ENCODE measurements at regions not wholly inside any gene's neighbourhood (a gene's known extent, or its start where the extent isn't known, plus 50 kb on each side); places are given as distances from the start of the nearest gene placed in this dataset.

- 71 to 78% methylated on average over 7 of the region's 7 CpGs for WGBS, 2 donors
- Histone ChIP-seq H3K4me1 (no peaks in the 10 kb centered on the region), H3K36me3 (no peaks in the 10 kb centered on the region), H3K27me3 (no peaks in the 10 kb centered on the region), H3K4me3 (no peak overlapping the region), H3K9me3 (no peaks in the 10 kb centered on the region), H3K27ac (no peak overlapping the region)
- no peak for TF ChIP-seq EP300 (IDR thresholded peaks at IDR 0.05)
- no peak for TF ChIP-seq CTCF (IDR thresholded peaks at IDR 0.05)
- no peak for TF ChIP-seq POLR2A (IDR thresholded peaks at IDR 0.05)
- DNase-seq (ENCODE audit: low spot score in 2 of 2): no peak
These were observed 447.4 kb upstream of the TRIB2 start for GRCh38 chr2:12269041-12269972.

GRCh38 chr2:12270876-12271588 is 445.7 kb upstream of the TRIB2 start:
- no peak for DNase-seq (ENCODE audit: low spot score in 2 of 2)
- 65 to 66% methylated on average over 4 of the region's 4 CpGs for WGBS, 2 donors
- H3K9me3 ChIP-seq: no peaks in the 10 kb centered on the region
- no peaks in the 10 kb centered on the region for H3K4me1 ChIP-seq
- H3K27ac ChIP-seq: no peak overlapping the region
- H3K27me3 ChIP-seq: no peaks in the 10 kb centered on the region
- no peaks in the 10 kb centered on the region for H3K36me3 ChIP-seq
- no peak overlapping the region for H3K4me3 ChIP-seq
- TF ChIP-seq CTCF (IDR thresholded peaks at IDR 0.05): no peak
- no peak for TF ChIP-seq EP300 (IDR thresholded peaks at IDR 0.05)
- TF ChIP-seq POLR2A (IDR thresholded peaks at IDR 0.05): no peak

GRCh38 chr2:12271589-12271984 is 445.1 kb upstream of the TRIB2 start:
- Histone ChIP-seq H3K27me3 (no peaks in the 10 kb centered on the region), H3K36me3 (no peaks in the 10 kb centered on the region), H3K27ac (no peak overlapping the region), H3K4me1 (no peaks in the 10 kb centered on the region), H3K4me3 (no peak overlapping the region), H3K9me3 (no peaks in the 10 kb centered on the region)
- no peak for DNase-seq (ENCODE audit: low spot score in 2 of 2)
- WGBS, 2 donors: 57 to 59% methylated on average over 1 of the region's 1 CpG
- no peak for TF ChIP-seq CTCF (IDR thresholded peaks at IDR 0.05)
- no peak for TF ChIP-seq POLR2A (IDR thresholded peaks at IDR 0.05)
- no peak for TF ChIP-seq EP300 (IDR thresholded peaks at IDR 0.05)

- no peak for DNase-seq (ENCODE audit: low spot score in 2 of 2)
- TF ChIP-seq EP300 (IDR thresholded peaks at IDR 0.05) (no peak), CTCF (IDR thresholded peaks at IDR 0.05) (no peak), POLR2A (IDR thresholded peaks at IDR 0.05) (no peak)
- Histone ChIP-seq H3K27me3 (no peaks in the 10 kb centered on the region), H3K9me3 (no peaks in the 10 kb centered on the region), H3K4me1 (no peaks in the 10 kb centered on the region), H3K4me3 (no peak overlapping the region), H3K36me3 (no peaks in the 10 kb centered on the region), H3K27ac (no peak overlapping the region)
- 43 to 76% methylated on average over 1 of the region's 1 CpG for WGBS, 2 donors
These were observed 443.6 kb upstream of the TRIB2 start for GRCh38 chr2:12273111-12273510.

GRCh38 chr2:12274591-12274990 is 442.1 kb upstream of the TRIB2 start:
- TF ChIP-seq EP300 (IDR thresholded peaks at IDR 0.05): no peak
- no peak for TF ChIP-seq CTCF (IDR thresholded peaks at IDR 0.05)
- TF ChIP-seq POLR2A (IDR thresholded peaks at IDR 0.05): no peak
- no peak overlapping the region for H3K27ac ChIP-seq
- H3K36me3 ChIP-seq: no peaks in the 10 kb centered on the region
- no peaks in the 10 kb centered on the region for H3K4me1 ChIP-seq
- no peaks in the 10 kb centered on the region for H3K27me3 ChIP-seq
- WGBS, 2 donors: 77 to 94% methylated on average over 1 of the region's 1 CpG
- no peaks in the 10 kb centered on the region for H3K9me3 ChIP-seq
- no peak overlapping the region for H3K4me3 ChIP-seq
- DNase-seq (ENCODE audit: low spot score in 2 of 2): no peak

Measured in tibial nerve (tissue), 4 donors.